ENCODE measurements at regions not wholly inside any gene's neighbourhood (a gene's known extent, or its start where the extent isn't known, plus 50 kb on each side); places are given as distances from the start of the nearest gene placed in this dataset.

- no peak for TF ChIP-seq CTCF (IDR thresholded peaks at IDR 0.05)
- TF ChIP-seq EZH2 (IDR thresholded peaks at IDR 0.05; ENCODE audit: borderline replicate concordance, insufficient read depth, low read depth, low read length, poor library complexity, severe bottlenecking): no peak
Observed at GRCh38 chr13:47081850-47082249, 185.0 kb upstream of the HTR2A start.

Measured in B cell (primary cell).